Astrocyte of the hippocampus (primary cell): ENCODE measurements at regions not wholly inside any gene's neighbourhood (a gene's known extent, or its start where the extent isn't known, plus 50 kb on each side); places are given as distances from the start of the nearest gene placed in this dataset.
A peak's percentile ranks its signal among the peaks of the same experiment; 100 is the strongest.
"Not testable (repeated sequence)": the region's sequence is repeated elsewhere in the genome, so short reads cannot be mapped to it uniquely, and the experiment has no call there.

ENCODE experiments used
- DNase-seq: peaks from one replicate; pipeline ENCODE4 v3.0.0; 2011; ENCODE audit warnings: low read depth, low spot score

GRCh38 chr3:18552579-18553105, 127.5 kb upstream of the SATB1 start:
- DNase-seq: not testable (repeated sequence)

GRCh38 chr3:18546632-18547031, 121.5 kb upstream of the SATB1 start:
- no peak for DNase-seq

GRCh38 chr3:18544146-18544545, 119.0 kb upstream of the SATB1 start:
- no peak for DNase-seq

GRCh38 chr3:18538463-18539230, 113.5 kb upstream of the SATB1 start:
- DNase-seq: no peak

GRCh38 chr3:18533039-18533438, 107.9 kb upstream of the SATB1 start:
- DNase-seq: peak; percentile 1

- no peak for DNase-seq
These were observed 106.5 kb upstream of the SATB1 start for GRCh38 chr3:18531662-18532061.

- DNase-seq: no peak
These were observed 104.5 kb upstream of the SATB1 start for GRCh38 chr3:18529631-18530030.

- no peak for DNase-seq
These were observed 102.6 kb upstream of the SATB1 start for GRCh38 chr3:18527691-18528090.

- DNase-seq: no peak
These were observed 101.5 kb upstream of the SATB1 start for GRCh38 chr3:18526667-18527066.

GRCh38 chr3:18516170-18516569, 91.0 kb upstream of the SATB1 start:
- not testable (repeated sequence) for DNase-seq

GRCh38 chr3:18513091-18513490, 88.0 kb upstream of the SATB1 start:
- DNase-seq: no peak

GRCh38 chr3:18512007-18512406, 86.9 kb upstream of the SATB1 start:
- no peak for DNase-seq

GRCh38 chr3:18510947-18511346, 85.8 kb upstream of the SATB1 start:
- no peak for DNase-seq

GRCh38 chr3:18507333-18507732, 82.2 kb upstream of the SATB1 start:
- DNase-seq: no peak

- no peak for DNase-seq
These were observed 79.9 kb upstream of the SATB1 start for GRCh38 chr3:18505056-18505455.

- no peak for DNase-seq
These were observed 76.7 kb upstream of the SATB1 start for GRCh38 chr3:18501679-18502343.

- DNase-seq: no peak
These were observed 75.2 kb upstream of the SATB1 start for GRCh38 chr3:18500322-18500721.

GRCh38 chr3:18499301-18499700, 74.2 kb upstream of the SATB1 start:
- DNase-seq: peak; percentile 2

- DNase-seq: no peak
These were observed 69.1 kb upstream of the SATB1 start for GRCh38 chr3:18494251-18494650.

- no peak for DNase-seq
These were observed 64.8 kb upstream of the SATB1 start for GRCh38 chr3:18489939-18490338.

GRCh38 chr3:18483226-18483625, 58.1 kb upstream of the SATB1 start:
- no peak for DNase-seq

GRCh38 chr3:18481946-18482548, 56.9 kb upstream of the SATB1 start:
- DNase-seq: no peak

GRCh38 chr3:18477620-18478019, 52.5 kb upstream of the SATB1 start:
- DNase-seq: no peak
